GM18858 (cell line): ENCODE measurements at regions not wholly inside any gene's neighbourhood (a gene's known extent, or its start where the extent isn't known, plus 50 kb on each side); places are given as distances from the start of the nearest gene placed in this dataset.
"Not testable (repeated sequence)": the region's sequence is repeated elsewhere in the genome, so short reads cannot be mapped to it uniquely, and the experiment has no call there.

Experiments used
- ATAC-seq: cut with Tn5 transposase; IDR thresholded peaks from one replicate; pipeline ENCODE4 v1.9.1; 2021; ENCODE audit not compliant: unreplicated experiment

DNA sequence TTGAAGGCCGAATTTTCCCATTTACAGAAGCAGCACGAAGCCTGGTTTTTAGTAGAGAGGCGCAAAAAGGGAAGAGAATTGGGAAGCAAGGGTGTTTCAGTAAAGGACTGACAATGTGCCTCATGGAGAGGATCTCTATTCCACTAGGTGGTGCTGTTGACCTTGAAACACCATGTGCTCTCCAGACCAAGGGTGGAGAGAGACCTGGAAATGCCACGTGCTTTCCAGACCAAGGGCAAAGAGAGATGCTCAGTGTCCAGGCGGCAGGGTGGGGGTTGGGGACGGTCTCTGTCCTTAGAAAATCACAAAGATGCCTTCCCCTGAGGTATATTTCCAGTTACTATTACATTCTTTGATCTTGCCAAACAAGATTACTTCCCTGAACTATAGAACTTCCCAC is 425.3 kb downstream of the CSNK1G3 start:
- no peak for ATAC-seq

GRCh38 chr5:123936548-123936947 is 424.6 kb downstream of the CSNK1G3 start:
- no peak for ATAC-seq

DNA sequence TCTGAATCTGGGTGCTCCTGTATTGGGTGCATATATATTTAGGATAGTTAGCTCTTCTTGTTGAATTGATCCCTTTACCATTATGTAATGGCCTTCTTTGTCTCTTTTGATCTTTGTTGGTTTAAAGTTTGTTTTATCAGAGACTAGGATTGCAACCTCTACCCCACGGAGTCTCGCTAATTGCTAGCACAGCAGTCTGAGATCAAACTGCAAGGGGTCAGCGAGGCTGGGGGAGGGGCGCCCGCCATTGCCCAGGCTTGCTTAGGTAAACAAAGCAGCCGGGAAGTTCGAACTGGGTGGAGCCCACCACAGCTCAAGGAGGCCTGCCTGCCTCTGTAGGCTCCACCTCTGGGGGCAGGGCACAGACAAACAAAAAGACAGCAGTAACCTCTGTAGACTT is 421.8 kb downstream of the CSNK1G3 start:
- ATAC-seq: not testable (repeated sequence)

- ATAC-seq: peak; percentile 83
Measured at GRCh38 chr5:123929055-123929474, 417.1 kb downstream of the CSNK1G3 start.

DNA sequence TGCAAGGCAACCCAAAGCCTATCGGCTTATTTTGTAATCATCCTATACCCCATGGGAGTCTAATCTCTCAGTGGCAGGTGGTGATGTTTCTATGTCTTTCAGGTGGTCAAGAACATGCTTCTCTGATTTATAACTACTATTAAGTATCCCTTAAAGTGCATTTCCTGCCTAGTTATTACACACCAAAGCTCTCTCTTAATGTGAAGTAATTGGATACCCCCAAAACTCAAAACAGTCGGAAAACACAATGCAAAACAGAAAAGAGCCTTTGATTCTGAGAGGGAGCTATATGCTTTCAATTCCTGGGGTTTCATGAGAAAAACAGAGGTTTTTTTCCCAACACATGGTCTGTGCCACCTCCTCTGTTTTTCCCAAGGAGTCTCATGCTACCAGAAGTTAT is 416.4 kb downstream of the CSNK1G3 start:
- no peak for ATAC-seq

- no peak for ATAC-seq
Measured at GRCh38 chr5:123921193-123921592, 409.2 kb downstream of the CSNK1G3 start.

DNA sequence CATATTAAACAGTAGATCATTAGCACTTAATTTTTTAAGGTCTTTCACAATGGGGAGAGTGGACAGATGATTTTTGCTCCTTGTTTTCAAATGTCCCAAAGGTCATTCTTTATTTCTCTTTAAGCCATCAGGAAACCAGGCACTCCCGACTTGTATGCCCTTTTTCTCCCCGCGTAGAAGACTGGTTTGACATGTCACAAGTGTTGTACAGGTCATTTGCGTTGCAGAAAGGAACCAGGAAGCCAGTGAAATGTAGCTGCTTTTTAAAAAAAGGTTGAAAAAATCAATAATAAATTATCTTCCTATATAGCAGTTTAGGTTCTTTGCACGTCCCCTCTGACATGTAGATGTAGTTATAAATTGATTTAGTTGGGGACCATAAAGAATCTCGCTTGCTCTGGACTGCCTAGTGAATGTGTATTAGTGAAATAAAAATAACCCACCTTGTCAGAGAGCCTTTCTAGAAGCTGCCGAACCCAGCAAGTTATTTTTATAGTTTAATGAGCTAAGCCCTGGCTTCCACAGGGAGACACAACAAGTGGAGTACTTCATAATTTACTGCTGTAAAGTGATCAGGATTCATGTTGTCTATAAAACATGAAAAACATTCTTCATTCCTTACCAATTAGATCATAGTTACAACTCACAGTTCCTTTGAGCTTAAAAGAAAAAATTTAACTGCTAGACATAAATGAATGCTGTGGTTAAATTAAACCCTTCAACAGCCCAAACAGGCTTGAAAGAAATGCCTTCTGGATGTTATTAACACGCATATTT is 404.6 kb downstream of the CSNK1G3 start:
- no peak for ATAC-seq

GRCh38 chr5:123914333-123914732 is 402.4 kb downstream of the CSNK1G3 start:
- ATAC-seq: no peak

GRCh38 chr5:123907349-123907748 is 395.4 kb downstream of the CSNK1G3 start:
- ATAC-seq: no peak

GRCh38 chr5:123906698-123907295 is 394.8 kb downstream of the CSNK1G3 start:
- no peak for ATAC-seq

DNA sequence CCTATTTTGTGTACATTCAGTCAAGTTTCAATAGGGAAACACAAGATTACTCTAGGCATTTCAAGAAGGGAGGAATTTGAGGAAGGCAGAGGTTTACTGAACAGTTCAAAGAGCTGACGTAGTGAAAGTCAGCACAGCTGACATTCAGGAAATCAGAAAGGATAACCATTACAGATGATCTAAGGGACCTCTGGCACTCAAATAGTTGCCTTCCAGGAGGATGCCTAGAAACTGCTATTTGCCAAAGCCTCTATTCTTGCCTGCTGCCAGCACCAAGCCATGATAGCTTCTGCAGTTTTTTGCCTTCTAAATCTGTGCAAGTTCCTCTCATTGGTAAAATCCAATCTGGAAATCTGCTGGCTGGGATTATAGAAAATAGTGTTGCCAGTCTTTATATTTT is 373.1 kb downstream of the CSNK1G3 start:
- no peak for ATAC-seq

GRCh38 chr5:123882965-123883345 is 371.0 kb downstream of the CSNK1G3 start:
- no peak for ATAC-seq

GRCh38 chr5:123882319-123882964 is 370.5 kb downstream of the CSNK1G3 start:
- ATAC-seq: no peak

DNA sequence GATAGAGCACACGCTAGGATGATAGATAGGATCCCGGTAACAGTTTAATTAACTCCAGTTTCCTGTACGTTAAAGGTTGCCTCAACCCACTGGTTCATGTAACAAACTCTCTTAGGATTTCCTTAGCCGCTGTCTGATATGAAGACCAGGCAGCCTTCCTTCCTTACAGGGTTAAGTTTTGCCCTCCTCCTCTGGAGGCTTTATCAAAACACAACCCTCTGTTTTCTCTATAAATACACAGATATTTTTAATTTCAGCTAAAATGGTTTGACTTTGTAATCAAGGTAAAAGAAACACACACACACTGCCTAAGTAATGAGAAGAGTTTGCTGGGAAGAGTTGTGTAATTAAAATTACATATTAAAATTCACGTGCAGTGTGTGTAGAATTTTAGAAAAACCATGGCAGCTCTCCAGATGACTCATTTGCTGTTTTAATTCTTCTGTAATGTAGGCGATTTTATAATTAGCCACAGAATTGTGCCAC is 369.8 kb downstream of the CSNK1G3 start:
- ATAC-seq: no peak

GRCh38 chr5:123880875-123881274 is 368.9 kb downstream of the CSNK1G3 start:
- no peak for ATAC-seq

- no peak for ATAC-seq
Measured at GRCh38 chr5:123879071-123879470, 367.1 kb downstream of the CSNK1G3 start.

- no peak for ATAC-seq
Measured at GRCh38 chr5:123876276-123876790, 364.4 kb downstream of the CSNK1G3 start.

DNA sequence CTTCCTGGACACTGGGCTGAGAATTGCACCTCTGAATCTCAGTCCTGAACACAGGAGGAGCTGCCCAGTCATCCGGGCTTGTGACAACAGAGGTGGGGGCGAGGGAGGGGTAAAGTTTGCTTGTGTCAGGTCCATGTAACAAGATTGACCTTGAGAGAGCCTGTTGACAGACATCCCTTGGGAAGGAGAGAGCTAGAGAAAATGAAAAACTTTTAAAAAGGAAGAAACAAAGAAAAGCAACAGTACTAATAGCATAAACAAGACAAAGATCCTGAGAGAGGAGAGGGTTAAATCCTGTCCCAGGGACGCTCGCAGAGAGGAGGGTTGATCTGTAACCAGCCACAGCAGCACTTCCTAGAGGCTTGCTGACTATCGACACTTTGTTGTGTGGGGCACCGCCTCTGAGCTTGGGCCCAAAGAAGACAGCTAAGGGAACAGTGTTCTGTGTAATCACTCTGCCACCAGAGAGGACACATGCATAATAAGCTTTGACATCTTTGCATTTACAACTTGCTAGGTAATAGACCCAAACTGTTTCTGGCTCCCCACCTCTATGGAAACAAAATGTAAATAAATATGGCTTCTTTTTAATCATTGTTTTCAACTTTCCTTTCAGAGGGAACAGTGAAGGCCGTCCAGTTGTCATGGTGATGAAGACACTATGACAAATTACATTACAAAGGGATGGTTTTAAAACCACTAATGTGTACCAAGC is 363.7 kb downstream of the CSNK1G3 start:
- no peak for ATAC-seq

DNA sequence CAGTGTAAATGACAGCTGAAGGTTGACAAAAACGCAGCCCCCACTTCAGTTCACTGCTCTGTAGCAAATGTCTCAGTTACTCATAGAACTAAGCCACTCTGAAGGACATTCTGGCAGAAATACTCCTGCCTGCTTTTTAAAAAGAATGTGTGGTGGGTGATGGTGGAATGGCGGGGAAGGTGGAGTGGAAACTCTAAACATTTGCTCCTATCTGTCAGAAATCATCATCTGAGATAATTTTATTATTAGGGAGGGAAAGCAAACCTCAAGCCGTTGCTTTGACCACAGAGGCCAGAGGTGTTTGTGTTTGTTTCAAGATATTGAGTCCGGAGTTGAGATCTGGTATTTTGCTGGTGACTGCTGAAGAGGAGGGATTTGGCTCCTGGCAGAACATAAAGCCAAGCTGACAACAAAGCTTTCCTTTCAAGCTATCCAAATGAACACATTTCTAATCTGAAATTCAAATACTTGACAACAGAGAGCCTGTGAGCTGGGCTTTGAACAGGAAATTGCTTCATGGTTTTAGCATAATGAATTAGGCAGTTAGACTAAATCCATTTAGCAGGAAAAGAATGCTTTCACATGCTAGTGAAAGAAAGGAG is 362.7 kb downstream of the CSNK1G3 start:
- ATAC-seq: no peak

DNA sequence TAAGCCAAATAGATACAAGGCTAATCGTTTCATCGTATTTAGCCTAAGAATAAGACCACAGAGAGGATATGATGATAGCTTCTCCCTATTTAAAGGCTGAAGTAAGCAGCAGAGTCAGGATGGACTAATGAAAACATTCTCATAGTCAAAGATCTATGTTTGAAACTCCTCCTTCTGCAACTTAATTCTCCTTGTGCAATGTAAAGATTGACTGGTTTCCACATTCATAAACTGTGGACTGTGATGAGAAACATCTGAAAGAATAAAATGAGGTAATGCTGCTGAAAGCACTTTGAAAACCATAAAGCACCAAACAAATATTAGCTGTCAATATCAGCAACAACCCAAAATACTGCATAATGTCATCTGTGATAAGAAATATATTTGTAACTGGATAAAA is 361.9 kb downstream of the CSNK1G3 start:
- no peak for ATAC-seq

GRCh38 chr5:123871373-123871772 is 359.4 kb downstream of the CSNK1G3 start:
- no peak for ATAC-seq
